Transverse colon (tissue), 4 donors: ENCODE measurements at regions not wholly inside any gene's neighbourhood (a gene's known extent, or its start where the extent isn't known, plus 50 kb on each side); places are given as distances from the start of the nearest gene placed in this dataset.

ENCODE experiments used
- DNase-seq: peaks from one replicate; pipeline ENCODE4 v3.0.0-alpha.2; 2019
- H3K27ac ChIP-seq, 4 donors: fragments of 200-600 bp; sonication (generic); 2 replicates each; pipeline ENCODE4 v1.5.1; 2016 to 2018; ENCODE audit warnings: inconsistent platforms in 4 of 4
- H3K27me3 ChIP-seq: fragments of 200-600 bp; sonication (generic); 2 replicates; pipeline ENCODE4 v1.5.1; 2017; ENCODE audit warnings: inconsistent platforms
- H3K36me3 ChIP-seq, 4 donors: fragments of 200-600 bp; sonication (generic); 2 replicates each; pipeline ENCODE4 v1.5.1; 2017 to 2019; ENCODE audit warnings: inconsistent platforms in 4 of 4
- H3K4me1 ChIP-seq, 4 donors: fragments of 200-600 bp; sonication (generic); 2 replicates each; pipeline ENCODE4 v1.5.1; 2017 to 2020; ENCODE audit warnings: inconsistent platforms in 4 of 4
- H3K4me3 ChIP-seq, 4 donors: fragments of 200-600 bp; sonication (generic); 1 replicate in 1 of 4; 2 replicates in 3 of 4; pipeline versions ENCODE4 v1.5.1 to v1.6.1; 2017 to 2019; ENCODE audit warnings: inconsistent platforms in 4 of 4
- H3K9me3 ChIP-seq, 2 donors: fragments of 200-600 bp; sonication (generic); 2 replicates each; pipeline ENCODE4 v1.5.1; 2017 to 2019; ENCODE audit warnings: inconsistent platforms in 2 of 2
- EP300 ChIP-seq: sonication (generic); formaldehyde crosslinking; IDR thresholded peaks from one replicate; pipeline ENCODE4 v1.6.1; 2017; ENCODE audit warnings: antibody characterized with exemption, low read depth
- POLR2A ChIP-seq: fragments of 450-650 bp; IDR thresholded peaks from one replicate; pipeline ENCODE4 v1.6.1; 2016; ENCODE audit warnings: antibody characterized with exemption, mild to moderate bottlenecking, moderate library complexity
- POLR2AphosphoS5 ChIP-seq, 3 donors: sonication (generic); formaldehyde crosslinking; IDR thresholded peaks; one replicate each; pipeline ENCODE4 v1.6.1; 2016; ENCODE audit warnings: antibody characterized with exemption in 3 of 3
- WGBS, 2 donors: methylation state at CpG; one replicate each; pipeline ENCODE4 v1.1.5; 2018; ENCODE audit warnings: low coverage in 1 of 2; 5-methylcytosine and 5-hydroxymethylcytosine counted together
- in situ Hi-C, 4 donors: fragments of 200-750 bp; cut with MboI; loops; one replicate each; pipeline versions ENCODE4 v1.15.0 to v1.15.1; 2017; ENCODE audit warnings: low sequenced_read_pairs in 3 of 4, low pct_ligation_motif_present in 1 of 4, low pct_unique_long_range_greater_than_20kb in 1 of 4
- intact Hi-C: fragments of 100-400 bp; cut with DNase I; formaldehyde crosslinking; loops from one replicate; pipeline ENCODE4 v1.15.1; 2023; ENCODE audit warnings: low total_unique reads
- TF ChIP-seq, protein P1 (sequence below), 5 experiments: fragments of 200-600 bp in 3 of 5; fragments of 450-650 bp in 2 of 5; sonication (generic) in 3 of 5; IDR thresholded peaks; 1 replicate in 2 of 5; 2 replicates in 3 of 5; pipeline ENCODE4 v1.5.1; 2016 to 2017; ENCODE audit warnings: antibody characterized with exemption in 5 of 5, inconsistent platforms in 3 of 5, mild to moderate bottlenecking in 2 of 5, moderate library complexity in 1 of 5

DNA sequence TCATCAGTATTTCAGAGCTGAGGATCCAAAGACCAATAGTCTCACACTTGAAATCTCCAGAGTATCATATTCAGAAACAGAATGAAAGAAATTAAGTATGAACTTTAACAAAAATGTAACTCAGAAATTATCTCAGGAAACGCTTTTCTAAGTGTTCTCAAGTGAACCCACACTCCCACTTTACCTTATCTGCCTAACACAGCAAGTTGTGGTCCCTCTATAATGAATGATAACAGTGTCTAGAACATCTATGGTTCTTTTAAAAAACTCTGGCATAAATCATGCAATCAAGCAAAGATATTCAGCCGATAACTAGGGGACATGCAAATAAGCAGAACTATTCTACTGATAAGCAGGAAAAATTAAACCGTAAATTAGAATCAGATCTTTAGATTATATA, 1574.2 kb downstream of the PLA2G4A start:
- Histone ChIP-seq H3K4me3 (no peak overlapping the region), H3K36me3 (no peaks in the 10 kb centered on the region), H3K27ac (no peak overlapping the region), H3K9me3 (no peaks in the 10 kb centered on the region), H3K27me3 (no peaks in the 10 kb centered on the region), H3K4me1 (no peaks in the 10 kb centered on the region)
- 73 to 74% methylated on average over 3 of the region's 3 CpGs for WGBS, 2 donors
- in situ Hi-C loops (no loop called here), intact Hi-C loops (no loop called here)
- no peak for TF ChIP-seq POLR2A
- TF ChIP-seq, protein P1, sequence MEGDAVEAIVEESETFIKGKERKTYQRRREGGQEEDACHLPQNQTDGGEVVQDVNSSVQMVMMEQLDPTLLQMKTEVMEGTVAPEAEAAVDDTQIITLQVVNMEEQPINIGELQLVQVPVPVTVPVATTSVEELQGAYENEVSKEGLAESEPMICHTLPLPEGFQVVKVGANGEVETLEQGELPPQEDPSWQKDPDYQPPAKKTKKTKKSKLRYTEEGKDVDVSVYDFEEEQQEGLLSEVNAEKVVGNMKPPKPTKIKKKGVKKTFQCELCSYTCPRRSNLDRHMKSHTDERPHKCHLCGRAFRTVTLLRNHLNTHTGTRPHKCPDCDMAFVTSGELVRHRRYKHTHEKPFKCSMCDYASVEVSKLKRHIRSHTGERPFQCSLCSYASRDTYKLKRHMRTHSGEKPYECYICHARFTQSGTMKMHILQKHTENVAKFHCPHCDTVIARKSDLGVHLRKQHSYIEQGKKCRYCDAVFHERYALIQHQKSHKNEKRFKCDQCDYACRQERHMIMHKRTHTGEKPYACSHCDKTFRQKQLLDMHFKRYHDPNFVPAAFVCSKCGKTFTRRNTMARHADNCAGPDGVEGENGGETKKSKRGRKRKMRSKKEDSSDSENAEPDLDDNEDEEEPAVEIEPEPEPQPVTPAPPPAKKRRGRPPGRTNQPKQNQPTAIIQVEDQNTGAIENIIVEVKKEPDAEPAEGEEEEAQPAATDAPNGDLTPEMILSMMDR (IDR thresholded peaks at IDR 0.05) = no peak
- TF ChIP-seq EP300 = no peak
- no peak for TF ChIP-seq POLR2AphosphoS5 (IDR thresholded peaks at IDR 0.05)
- DNase-seq = no peak

DNA sequence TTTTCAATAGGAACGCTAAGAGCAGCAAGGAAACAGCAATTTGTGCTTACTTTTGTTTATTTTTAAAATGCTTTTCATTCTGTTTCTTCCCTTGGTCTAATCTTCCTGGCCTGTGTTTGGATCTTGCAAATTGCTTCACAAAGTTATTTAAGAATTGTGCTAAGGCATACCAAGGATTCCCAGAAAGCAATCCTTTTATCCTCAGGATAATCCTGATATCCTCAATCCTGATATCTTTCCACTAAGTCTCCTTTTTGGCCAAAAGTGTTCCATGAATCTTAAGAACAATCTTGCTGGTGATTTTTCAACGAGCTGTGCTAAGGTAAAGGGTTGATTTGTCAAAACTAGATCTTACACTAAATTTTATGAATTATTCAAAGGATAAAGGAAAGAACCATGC, 1577.9 kb downstream of the PLA2G4A start:
- H3K36me3 ChIP-seq = no peaks in the 10 kb centered on the region

DNA sequence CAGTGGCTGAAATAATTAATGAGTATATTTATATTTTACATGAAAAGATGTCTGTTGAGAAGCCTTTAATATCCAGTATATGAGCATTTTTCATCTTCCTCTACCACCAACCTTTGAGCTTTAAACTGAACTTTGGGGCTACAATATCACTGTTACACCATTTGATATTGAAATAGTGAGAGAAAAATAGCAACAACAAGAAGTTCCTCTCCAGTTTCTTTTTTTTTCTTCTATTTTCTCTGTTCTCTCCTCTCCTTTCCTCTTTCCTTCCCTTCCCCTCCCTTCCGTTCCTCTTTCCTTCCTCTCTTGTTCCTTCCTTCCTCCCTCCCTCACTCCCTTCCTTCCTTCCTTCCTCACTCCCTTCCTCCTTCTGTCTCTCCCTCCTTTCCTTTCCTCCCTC, 1591.4 kb downstream of the PLA2G4A start:
- Histone ChIP-seq H3K36me3 (no peaks in the 10 kb centered on the region), H3K4me1 (no peaks in the 10 kb centered on the region), H3K4me3 (no peak overlapping the region), H3K9me3 (peaks cover 0 to 3% of the 10 kb centered on the region in 2 donors), H3K27ac (no peak overlapping the region), H3K27me3 (no peaks in the 10 kb centered on the region)
- TF ChIP-seq POLR2AphosphoS5 (IDR thresholded peaks at IDR 0.05) (no peak), POLR2A (no peak)
- TF ChIP-seq, protein P1 (IDR thresholded peaks at IDR 0.05) = no peak
- in situ Hi-C loops = no loop called here
- intact Hi-C loops = no loop called here
- 89% methylated on average over 1 of the region's 1 CpG for WGBS, 2 donors
- DNase-seq = no peak

More for the DNA sequence above, 1577.9 kb downstream of the PLA2G4A start:
- H3K4me3 ChIP-seq = no peak overlapping the region
- intact Hi-C loops = no loop called here
- H3K27ac ChIP-seq = no peak overlapping the region
- no peaks in the 10 kb centered on the region for H3K27me3 ChIP-seq
- in situ Hi-C loops = no loop called here
- no peaks in the 10 kb centered on the region for H3K9me3 ChIP-seq
- DNase-seq = no peak
- 61 to 68% methylated on average over 2 of the region's 2 CpGs for WGBS, 2 donors
- TF ChIP-seq POLR2A (no peak), EP300 (no peak), POLR2AphosphoS5 (IDR thresholded peaks at IDR 0.05) (no peak)
- TF ChIP-seq, protein P1 (IDR thresholded peaks at IDR 0.05) = no peak
- no peaks in the 10 kb centered on the region for H3K4me1 ChIP-seq

DNA sequence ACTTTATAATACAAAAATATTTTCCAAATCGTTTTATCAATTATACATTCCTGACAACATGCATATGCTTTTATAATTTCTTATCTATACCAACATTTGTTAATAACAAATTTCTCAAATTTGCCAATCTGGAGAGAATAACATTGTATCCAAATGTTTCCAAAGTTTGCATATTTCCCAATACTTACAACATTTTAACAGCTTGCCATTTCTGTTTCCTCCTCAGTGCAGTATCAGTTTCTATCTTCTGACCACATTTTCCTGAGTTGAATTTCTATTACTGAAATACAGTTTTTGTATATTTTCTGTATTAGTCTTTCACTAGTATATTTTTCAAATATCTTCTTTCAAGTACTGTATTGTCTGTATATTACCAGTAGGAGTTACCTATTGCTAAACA, 1594.3 kb downstream of the PLA2G4A start:
- intact Hi-C loops = no loop called here
- WGBS, 2 donors = 50 to 68% methylated on average over 1 of the region's 1 CpG

More for the DNA sequence above, 1594.3 kb downstream of the PLA2G4A start:
- in situ Hi-C loops = no loop called here
- TF ChIP-seq, protein P1 (IDR thresholded peaks at IDR 0.05) = no peak
- TF ChIP-seq POLR2A (no peak), EP300 (no peak), POLR2AphosphoS5 (IDR thresholded peaks at IDR 0.05) (no peak)
- peaks cover 0 to 3% of the 10 kb centered on the region in 2 donors for H3K9me3 ChIP-seq
- no peaks in the 10 kb centered on the region for H3K4me1 ChIP-seq
- no peak overlapping the region for H3K27ac ChIP-seq
- H3K27me3 ChIP-seq = no peaks in the 10 kb centered on the region
- no peaks in the 10 kb centered on the region for H3K36me3 ChIP-seq
- no peak for DNase-seq
- no peak overlapping the region for H3K4me3 ChIP-seq
